ENCODE measurements at regions not wholly inside any gene's neighbourhood (a gene's known extent, or its start where the extent isn't known, plus 50 kb on each side); places are given as distances from the start of the nearest gene placed in this dataset.

DNA sequence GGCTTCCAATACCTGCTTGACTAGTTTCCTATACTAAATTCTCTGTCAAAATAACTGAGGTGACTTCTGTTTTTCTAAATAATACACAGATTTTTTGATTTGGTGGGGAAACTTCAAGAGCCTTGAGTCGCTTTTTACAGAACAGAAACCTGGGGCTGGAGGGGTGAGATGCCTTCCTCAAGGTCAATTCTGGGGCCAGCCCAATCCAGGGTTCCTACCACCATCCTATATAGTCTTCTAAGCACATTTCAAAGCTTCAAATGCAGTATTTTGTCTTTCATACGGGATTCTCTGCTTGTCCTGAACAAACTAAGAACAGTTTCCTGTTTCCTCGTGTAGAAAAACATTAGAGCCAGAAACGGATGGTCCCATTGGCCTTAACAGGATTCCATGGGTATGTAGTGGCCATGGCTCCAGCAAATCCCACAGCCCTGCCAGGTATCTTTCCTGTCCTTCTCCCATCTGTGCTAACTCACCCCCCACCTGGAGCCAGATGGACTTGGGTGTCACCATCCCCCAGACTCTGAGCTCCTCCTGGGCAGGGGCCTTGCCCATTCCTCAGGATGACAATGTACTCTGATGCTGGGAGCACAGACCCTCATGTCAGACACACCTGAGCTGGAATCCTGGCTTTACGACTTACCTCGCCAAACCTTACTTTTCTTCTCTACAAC lies 146.9 kb downstream of the KLF13 start:
- no peak for DNase-seq (ENCODE audit: low read depth)

DNA sequence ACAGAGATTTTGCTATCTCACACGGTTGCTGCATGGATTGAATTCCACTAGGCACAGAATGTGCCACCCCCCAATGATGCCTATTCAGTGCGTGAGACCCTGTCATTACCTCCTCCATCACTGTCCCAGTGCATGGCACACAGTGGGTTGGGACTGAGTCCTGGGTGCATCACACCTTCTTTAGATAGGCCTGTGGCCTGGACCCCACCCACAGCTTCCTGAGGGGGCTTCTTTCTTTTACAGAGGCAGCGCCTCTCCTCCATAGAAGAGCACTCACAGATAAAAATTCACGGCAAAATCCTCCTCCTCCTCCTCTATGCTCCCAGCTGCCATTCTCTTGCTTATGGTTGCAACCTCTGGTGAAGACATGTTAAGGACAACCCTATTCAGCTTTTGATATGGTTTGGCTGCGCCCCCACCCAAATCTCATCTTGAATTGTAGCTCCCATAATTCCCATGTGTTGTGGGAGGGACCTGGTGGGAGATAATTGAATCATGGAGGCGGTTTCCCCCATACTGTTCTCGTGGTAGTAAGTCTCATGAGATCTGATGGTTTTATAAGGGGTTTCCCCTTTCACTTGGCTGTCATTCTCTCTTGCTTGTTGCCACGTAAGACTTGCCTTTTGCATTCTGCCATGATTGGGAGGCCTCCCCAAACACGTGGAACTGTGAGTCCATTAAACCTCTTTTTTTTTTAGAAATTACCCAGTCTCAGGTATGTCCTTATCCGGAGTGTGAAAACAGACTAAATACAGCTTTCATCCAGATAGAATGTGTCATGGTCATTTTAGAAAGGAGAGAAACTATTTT lies 147.6 kb downstream of the KLF13 start:
- no peak for DNase-seq (ENCODE audit: low read depth)

DNA sequence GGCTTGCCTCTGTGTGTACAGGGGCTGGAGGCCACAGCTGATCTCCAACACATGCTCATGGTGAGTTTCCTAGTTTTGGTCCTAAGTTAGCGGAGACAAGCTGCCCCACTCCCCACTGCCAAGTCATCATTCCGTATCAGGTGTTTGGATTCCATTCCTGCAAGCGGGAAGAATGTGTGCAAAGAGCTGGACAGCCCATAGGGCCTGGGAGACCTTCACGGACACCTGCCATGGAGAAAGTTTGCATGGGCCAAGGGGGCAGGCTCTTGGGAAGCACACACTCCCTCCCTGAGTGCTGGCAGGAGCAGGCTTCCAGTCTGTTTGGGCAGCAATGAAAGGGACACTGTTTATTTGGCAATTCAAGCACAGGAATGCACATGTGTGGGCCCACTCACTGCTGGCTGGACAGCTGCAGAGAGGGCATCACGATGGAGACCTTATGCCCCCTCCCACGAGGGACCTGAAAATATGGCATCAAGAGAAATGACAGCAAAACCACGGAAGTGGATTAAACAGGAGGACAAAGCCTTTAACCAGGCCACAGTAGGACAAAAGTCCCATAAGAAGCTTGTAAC lies 149.7 kb downstream of the KLF13 start:
- no peak for DNase-seq (ENCODE audit: low read depth)

DNA sequence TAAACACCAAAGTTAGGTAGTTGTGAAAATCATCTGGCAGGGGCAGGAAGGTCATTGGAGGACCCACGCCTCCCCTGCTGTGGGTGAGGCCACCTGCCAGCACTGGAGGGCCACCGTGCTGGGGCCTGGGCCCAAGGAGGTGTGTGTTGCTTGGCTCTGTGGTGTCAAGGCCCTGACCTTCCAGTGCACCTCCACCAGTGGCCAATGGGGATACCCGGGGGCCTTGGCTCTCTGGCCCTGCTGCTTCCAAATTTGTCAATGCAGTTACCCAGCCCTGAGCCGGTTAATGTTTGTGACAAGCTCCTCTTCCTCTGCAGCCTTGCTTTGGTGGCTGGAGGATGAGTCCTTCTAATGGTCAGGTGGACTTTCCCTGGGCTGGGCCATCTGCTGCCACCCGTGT lies 150.2 kb downstream of the KLF13 start:
- no peak for DNase-seq (ENCODE audit: low read depth)

DNA sequence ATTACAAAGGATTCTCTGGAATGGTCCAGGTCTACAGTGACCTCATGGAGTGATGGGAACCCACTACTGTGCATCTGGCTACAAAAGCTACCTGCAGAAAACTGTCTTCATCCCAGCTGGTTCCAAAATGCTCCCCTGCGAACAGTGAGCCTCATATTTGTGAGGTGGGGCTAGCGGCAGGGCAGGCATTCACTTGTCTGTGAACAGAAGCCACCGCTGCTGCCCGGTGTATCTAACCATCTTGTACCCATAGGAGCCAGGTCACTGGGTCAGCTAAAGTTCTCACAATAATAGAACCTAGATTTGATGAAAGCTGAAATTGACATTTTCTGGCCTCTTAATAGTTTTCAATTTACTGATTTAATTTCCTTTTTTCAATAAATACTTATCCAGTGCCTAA lies 150.7 kb downstream of the KLF13 start:
- no peak for DNase-seq (ENCODE audit: low read depth)

DNA sequence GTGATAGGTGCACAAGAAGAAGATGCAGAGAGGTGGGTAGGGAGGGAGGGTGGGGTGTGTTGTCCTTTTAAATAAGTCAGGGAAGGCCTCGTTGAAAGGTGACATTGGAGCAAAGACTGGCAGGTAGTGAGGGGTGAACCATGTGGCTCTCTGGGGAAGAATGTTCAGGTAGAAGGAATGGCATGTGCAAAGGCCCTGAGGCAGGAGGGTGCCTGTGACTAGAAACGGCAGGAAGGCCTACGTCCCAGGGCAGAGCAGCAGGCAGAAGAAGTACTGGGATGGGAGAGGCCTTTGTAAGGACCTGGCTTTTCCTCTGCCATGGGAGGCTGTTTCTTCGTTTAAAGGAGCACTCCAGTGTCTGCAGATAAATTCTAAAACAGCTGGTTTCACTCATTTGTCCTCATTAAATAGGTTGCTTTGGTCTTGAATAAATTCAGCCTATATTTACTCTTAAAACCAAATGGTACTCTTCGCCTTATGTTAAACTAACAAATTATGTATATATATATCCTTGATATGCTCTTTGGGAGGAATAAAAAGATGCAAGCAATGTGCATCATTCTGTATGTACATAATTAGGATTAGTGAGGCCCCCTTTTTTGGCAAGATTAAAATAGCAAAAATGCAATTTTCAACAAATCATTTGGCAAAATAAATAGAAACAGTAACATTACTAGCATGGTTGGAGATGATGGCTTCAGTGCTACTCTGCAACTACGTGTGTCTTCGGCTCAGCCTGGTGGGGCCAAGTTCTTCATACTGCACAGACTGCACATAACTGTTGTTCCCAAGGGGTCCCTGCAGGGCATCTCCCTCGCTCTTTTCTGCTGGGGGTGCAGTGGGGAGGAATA lies 151.4 kb downstream of the KLF13 start:
- DNase-seq (ENCODE audit: low read depth): no peak

DNA sequence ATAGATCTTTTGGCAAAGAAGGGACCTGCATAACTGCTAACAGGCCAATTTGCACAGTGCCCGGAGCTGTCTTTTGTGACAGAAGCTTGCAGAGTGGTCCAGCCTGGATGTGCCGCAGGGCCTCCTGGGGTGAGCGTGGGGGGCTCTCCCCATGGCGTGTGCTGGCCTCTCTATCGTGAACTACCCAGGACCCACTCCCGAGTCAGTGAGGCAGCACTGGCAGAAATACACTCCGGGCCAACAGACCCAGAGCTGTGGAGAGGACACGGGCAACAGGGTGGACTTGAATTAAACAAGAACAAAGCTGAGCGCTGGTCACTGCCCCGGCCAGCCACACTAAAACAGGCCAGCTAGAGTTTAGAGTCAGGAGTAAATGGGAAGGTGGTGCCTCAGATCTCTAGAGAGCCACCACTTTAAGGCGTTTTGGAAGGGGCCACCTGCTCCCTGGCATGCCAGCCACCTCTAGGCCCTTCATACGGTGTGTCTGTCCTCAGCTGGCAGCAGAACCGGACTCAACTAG lies 152.1 kb downstream of the KLF13 start:
- DNase-seq (ENCODE audit: low read depth): no peak

DNA sequence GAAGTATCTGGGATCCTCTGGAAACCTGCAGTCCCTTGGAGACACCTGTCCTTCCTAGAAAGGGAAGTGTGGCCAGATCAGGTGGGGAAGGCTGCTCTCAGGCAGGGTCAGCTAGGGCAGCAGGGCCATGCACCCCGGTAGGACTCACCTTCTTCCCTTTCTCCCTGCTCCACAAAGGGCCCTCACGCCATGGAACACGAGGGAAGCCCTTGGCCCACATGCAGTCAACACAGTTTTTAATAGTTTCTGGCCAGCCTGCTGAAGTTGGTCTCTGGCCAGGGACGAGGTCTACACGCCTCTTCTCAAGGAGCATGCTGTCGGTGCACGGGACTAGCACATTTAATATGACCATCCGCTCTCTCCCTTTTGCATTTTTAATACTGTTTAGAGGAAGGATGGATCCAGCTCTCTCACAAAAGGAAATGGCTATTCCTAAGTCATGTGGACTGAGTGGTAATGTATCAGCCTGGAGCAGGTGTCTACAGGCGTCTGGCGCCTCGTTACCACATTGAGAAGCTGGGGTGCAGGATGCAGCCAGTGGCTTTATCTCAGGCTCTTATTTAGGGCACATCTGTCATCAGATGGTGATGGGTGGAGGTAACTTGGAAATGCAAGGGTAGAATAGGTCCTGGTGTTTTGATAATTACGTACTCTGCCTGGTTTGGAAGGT lies 153.9 kb downstream of the KLF13 start:
- no peak for DNase-seq (ENCODE audit: low read depth)

DNA sequence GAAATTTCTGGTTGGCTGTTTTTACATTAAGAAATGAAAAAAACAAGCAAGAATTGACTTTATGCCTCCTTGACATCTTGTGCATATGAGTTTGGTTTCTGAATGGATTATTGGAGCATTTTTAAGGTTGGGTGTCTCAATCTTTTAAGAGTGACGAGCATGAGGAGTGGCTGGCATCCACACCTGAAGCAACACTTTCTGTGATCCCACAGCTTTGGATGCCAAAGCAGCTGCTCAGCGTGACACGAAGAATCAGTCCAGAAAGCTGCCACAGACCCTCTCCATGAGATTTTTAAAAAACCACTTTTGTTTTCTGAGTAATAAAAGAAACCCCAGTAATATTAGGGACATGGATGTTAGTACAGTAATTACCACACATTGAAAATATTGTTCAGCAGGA lies 154.5 kb downstream of the KLF13 start:
- no peak for DNase-seq (ENCODE audit: low read depth)

DNA sequence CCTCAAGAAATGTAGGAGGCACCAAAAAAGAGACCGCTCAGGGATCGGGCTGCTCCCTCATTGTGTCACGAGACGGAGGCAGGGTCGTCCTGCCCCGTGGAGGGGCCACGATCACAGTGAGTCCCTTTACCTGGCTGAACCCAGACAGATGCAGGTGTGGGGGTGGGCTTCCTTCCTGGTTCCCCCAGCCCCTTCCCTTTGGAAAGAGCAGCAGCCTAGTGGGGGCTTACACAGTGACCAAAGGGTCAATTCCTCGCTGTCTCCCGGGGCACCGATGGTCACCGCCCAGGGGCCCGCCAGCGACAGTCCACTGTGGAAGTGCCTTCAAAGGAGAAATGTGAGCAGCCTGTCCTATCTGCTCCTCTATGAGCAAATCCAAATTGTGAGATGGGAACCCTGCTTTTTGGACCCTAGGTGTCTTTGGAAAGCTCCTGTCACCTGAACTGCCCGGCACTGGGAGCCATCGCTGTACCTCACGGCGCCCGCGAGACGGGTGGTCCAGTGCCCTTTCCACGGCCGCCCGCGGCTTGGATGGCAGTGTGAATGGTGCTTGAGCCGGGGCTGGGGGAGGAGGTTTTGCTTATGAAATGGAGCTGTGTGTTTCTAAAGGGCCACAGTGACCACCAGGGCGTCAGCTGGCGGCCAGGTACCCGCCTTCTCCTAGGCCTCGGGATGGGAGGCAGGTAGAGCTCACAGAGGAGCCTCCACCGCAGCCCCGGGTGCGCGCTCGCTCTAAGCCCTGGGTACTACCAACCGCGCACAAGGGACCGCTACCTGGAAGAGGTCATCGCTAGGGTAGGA lies 155.7 kb downstream of the KLF13 start:
- DNase-seq (ENCODE audit: low read depth): no peak

DNA sequence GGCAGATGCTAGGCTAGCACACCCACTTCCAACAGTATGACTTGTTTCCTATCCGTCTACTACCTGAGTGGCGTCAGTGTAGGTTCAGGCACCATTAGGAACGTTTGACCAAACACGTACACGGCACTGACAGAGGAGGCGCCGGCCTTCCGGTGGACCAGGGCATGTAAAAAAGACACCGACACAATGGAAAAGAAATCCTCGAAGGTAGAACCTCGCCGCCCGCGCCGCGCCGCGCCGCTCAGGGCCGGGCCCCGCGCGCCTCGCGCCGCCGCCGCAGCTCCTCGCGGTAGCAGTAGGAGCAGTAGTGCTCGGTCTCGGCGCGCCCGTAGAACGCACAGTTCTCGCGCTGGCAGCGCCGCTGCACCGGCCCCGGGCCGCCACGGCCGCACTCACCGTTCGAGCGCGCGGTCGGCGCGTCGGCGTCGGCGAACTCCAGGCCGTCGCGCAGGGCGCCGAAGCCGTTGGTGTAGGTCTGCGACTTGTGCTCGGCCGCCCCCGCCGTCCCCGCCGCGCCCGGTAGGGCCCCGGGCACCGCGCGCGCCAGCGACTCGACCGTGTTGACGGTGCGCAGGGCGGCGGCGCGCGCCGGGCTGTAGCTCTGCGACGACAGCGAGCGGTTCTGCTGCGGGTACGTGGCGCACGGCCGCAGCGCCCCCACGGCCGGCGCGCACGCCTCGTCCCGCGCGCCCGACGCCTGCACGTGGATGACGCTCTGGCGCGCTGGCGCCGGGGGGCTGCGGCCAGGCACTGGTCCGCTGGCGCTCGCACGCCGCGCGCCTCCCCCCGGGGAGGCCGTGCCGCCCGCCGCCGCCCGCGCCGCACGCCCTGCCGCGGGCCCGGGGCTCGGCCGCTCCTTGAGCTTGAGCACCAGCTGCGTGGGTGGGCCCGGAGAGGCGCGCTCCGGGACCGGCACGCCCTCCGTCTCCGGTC lies 156.7 kb downstream of the KLF13 start:
- no peak for DNase-seq (ENCODE audit: low read depth)

DNA sequence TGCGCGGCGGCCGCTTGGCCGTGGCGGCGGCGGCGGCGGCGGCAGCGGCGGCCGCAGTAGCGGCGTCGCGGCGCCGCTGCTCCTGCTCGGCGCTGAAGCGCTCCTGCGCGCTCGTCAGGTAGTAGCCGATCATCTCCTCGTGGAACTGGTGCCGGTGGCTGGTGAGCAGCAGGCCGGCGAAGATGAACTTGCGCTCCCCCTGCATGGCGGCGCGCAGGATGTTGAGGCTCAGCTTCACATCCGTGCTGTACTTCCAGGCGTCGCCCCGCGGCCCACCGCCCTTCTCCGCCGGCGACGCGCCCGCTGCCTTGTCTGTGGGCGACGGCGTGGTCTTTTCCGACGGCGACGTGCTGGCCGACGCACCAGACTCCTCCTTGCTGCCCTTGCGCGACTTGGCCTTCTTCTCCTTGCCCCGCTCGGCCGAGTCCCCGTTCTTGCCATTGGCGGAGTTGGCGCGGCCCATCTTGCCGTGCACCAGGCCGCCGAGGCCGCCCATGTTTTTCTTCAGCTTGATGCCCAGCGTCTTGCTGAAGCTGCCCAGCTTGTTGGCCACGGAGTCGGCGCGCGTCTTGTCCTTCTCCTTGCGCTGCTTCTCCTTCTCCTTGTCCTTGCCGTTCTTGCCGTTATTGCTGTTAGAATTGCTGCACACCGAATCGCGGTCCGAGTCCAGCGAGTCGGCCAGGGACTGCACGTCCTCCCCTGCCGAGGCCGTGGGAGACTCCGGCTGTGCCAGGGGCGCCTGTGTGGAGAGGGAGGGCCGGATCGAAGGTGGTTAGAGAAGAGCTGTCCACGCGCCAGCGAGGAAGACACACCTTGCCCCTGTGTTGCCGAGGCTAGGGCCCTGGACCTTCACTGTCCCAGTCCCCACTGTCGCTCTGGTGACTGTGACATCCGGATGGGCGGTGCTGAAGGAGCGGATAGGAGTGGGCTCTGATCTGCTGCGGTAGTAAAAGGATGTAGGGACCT lies 157.6 kb downstream of the KLF13 start:
- DNase-seq (ENCODE audit: low read depth): no peak

DNA sequence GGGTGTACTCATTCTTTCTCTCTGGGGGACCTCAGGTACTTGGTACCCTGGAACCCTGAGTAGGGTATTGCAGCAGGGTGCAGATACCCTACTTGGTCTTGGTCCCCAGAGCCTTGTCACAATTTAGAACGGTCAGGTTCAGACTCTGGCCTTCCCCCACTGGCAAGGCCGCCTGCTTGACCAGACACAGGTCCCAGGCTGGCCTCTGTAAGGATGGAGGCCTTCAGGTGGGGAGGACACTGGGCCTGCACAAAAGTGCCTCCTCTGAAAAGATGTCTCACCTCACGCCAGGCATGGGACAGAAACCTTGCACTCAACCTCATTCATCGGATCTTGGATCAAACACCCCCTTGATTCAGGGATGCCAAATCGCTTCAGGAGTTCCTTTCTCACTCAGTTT lies 158.4 kb downstream of the KLF13 start:
- DNase-seq (ENCODE audit: low read depth): no peak

DNA sequence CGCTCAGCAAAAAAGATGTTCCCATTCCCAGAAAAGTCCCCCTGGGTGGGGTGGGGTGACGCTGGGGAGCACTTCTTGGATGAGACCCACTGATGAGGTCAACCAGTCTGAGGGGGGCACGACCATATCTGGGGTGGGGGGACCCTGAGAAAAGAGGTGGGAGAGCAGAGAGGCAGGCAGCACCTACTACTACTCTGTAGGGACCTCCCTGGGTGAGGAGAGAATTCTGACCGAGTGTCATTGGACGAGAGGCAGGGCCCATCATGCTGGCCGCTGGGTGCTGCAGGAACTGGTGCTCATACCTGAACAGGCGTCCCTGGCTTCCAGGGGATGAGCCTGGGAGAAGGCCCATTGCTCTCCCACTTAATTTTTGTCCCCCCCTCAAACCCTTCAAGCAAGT lies 158.8 kb downstream of the KLF13 start:
- no peak for DNase-seq (ENCODE audit: low read depth)

DNA sequence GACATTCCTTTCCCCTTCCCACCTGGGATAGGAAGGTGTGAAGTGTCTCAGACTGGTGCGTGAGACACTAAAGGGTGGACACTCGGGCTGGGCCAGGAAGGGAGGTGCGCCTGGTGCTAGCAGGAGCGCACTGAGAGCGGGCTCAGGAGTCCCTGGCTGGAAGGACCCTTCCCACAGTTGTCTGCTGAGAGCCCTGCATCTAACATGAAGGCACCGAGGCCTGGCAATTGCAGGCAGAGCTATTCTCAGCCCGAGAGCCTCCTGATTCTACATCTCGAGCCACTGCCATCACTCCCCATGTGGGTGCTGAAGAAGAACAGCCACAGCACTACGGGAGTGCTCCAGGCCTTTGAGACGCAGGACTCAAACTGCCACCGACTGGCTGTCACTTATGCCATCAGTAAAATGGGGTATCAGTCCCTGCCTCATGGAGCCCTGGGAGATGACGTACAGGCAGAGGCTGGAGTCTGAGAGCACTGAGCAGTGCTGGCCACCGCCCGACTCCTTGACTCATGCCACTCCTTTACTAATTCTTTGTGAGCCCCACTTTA lies 159.4 kb downstream of the KLF13 start:
- no peak for DNase-seq (ENCODE audit: low read depth)

DNA sequence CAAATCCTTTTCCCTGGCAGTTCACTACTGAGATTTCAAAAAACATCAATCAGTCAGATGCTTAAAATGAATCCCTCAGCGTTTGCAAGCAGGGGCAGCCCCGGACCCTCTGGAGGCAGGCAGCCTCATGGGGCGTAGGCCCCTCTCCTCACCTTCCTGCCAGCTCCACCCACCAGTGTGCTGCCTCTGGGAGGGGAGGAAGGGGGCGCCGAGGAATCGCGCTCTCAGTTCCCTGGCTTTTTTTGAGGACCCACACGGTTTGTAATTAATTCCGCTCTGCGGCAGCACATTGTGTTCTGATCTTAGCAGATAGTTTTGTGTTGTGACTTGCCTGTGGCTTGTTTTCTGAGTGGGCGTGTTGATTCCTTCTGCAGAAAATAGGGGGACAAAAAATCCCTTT lies 159.9 kb downstream of the KLF13 start:
- DNase-seq (ENCODE audit: low read depth): no peak

DNA sequence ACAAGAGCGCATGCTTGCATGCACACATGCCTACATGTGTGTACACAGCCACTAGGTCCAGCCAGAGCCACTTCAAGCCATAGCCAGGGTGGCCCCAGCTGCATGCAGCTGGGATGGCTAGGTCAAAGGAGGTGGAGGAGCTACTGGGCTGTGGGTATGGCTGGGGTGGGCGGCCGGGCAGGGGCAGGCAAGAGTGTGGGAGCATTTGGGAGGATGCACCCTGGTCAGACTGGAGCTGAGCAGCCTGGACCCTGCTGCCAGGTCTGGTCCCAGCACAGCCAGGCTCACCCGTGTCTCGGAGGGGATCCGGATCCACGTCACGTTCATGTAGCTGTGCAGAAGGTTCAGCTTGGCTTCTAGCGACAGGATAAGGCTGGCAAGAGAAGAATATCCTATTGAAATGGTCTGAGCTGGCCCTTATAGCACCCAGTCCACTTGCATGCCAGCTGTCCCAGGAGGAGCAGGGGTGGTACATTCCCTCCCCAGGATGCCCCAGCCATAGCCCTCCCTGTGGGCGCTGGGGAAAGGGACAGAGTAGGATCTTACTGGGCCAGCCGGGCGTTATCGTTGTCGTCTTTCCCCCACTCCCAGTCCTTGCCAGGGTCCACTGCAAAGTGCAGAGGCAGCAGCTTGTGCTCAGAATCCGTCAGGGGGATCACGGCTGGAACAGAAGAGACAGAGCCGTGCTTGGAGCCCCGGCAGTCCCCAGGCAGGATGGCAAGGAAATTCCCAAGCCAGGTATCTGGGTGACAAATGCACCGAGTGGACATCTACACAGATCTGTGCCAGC lies 160.5 kb downstream of the KLF13 start:
- no peak for DNase-seq (ENCODE audit: low read depth)
